ENCODE measurements at regions not wholly inside any gene's neighbourhood (a gene's known extent, or its start where the extent isn't known, plus 50 kb on each side); places are given as distances from the start of the nearest gene placed in this dataset.

DNA sequence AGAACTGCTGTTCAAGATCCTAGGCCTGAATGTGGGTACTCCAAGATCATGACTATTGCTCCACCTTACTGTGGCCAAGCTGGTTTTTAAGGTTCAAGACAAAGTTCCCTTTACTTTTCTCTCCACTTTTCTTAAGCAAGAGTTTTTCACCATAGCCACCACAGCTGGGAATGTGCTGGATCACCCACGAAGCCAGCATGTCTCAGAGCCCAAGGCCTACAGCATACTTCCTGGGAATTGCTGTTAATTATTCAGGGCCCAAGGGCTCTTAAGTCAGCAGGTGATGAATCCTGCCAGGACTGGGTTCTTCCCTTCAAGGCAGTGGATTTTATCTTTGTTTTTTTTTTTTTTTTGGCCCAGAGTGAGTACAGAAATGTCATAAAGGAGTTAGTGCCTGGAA, 149.4 kb upstream of the TUSC1 start:
- Mint-ChIP-seq H3K36me3 (ENCODE audit: insufficient read depth) (no peaks in the 10 kb centered on the region), H3K4me1 (ENCODE audit: low read depth) (no peaks in the 10 kb centered on the region), H3K4me3 (ENCODE audit: low read depth) (no peak overlapping the region), H3K9me3 (ENCODE audit: low read depth) (peaks cover 10% of the 10 kb centered on the region), H3K27ac (no peak overlapping the region), H3K27me3 (no peaks in the 10 kb centered on the region)
- DNase-seq (ENCODE audit: low spot score, unreplicated experiment): no peak
- TF ChIP-seq, protein P1, sequence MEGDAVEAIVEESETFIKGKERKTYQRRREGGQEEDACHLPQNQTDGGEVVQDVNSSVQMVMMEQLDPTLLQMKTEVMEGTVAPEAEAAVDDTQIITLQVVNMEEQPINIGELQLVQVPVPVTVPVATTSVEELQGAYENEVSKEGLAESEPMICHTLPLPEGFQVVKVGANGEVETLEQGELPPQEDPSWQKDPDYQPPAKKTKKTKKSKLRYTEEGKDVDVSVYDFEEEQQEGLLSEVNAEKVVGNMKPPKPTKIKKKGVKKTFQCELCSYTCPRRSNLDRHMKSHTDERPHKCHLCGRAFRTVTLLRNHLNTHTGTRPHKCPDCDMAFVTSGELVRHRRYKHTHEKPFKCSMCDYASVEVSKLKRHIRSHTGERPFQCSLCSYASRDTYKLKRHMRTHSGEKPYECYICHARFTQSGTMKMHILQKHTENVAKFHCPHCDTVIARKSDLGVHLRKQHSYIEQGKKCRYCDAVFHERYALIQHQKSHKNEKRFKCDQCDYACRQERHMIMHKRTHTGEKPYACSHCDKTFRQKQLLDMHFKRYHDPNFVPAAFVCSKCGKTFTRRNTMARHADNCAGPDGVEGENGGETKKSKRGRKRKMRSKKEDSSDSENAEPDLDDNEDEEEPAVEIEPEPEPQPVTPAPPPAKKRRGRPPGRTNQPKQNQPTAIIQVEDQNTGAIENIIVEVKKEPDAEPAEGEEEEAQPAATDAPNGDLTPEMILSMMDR (IDR thresholded peaks at IDR 0.05; ENCODE audit: unreplicated experiment): no peak

DNA sequence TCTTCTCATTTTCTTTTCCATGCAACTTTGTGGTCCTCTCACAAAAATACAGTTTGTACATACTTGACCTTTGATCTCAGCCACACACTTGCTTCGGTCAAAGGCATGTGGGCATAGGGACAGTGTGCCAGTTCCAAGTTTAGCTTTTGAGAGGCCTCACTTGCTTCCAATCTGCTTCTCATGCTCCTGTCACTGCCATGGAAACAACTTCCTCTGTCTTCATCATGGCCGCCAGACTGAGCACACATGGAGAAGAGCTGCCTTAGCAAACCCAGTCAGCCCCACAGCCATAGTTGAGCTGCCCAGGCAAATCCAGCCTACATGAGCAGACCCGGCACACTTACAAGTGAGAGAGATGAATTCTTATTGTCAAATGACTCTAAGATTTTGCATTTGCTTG, 138.2 kb upstream of the TUSC1 start:
- Mint-ChIP-seq H3K36me3 (ENCODE audit: insufficient read depth) (no peaks in the 10 kb centered on the region), H3K9me3 (ENCODE audit: low read depth) (no peaks in the 10 kb centered on the region), H3K27me3 (no peaks in the 10 kb centered on the region), H3K4me3 (ENCODE audit: low read depth) (no peak overlapping the region), H3K4me1 (ENCODE audit: low read depth) (peaks cover 10% of the 10 kb centered on the region), H3K27ac (no peak overlapping the region)
- TF ChIP-seq, protein P1 (IDR thresholded peaks at IDR 0.05; ENCODE audit: unreplicated experiment): no peak
- DNase-seq (ENCODE audit: low spot score, unreplicated experiment): no peak

DNA sequence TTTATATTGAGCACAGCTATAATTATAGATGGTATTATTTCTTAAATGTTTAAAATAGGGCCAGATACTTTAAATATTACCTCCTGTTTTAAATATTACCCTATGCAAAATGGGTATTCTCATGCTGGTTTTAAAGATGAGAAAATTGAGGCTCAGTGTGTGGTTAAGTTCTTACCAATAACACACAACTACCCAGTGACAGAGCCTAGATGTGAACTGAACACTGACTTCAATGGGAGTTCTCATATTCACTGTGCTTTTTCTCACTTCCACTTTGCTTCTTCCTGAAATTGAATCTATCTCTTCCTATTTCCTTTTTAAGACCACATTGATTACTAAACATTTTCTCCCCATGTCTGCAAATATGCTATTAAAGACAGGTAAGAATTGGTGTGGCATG, 135.8 kb upstream of the TUSC1 start:
- DNase-seq (ENCODE audit: low spot score, unreplicated experiment): no peak
- Mint-ChIP-seq H3K27ac (no peak overlapping the region), H3K9me3 (ENCODE audit: low read depth) (peaks cover 3% of the 10 kb centered on the region), H3K4me3 (ENCODE audit: low read depth) (no peak overlapping the region), H3K27me3 (no peaks in the 10 kb centered on the region), H3K36me3 (ENCODE audit: insufficient read depth) (no peaks in the 10 kb centered on the region), H3K4me1 (ENCODE audit: low read depth) (peaks cover 10% of the 10 kb centered on the region)
- TF ChIP-seq, protein P1 (IDR thresholded peaks at IDR 0.05; ENCODE audit: unreplicated experiment): no peak

DNA sequence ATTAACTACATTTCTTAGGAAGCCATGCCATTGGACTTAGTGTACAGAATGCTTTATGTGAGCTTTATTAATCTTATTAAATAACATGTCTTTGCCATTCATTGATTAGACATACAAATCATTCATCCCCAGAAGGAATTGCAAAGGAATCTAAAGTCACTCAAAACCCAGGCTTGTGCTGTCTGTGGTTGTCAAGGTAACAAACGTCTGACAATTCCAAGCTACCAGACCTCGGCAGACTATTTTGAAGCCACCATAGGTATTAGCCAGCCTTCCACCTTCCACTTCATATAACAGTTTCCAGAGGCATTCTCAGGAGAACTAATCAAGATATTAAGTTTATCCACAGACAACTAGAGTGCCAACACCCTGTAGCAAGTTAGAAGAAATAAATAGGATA, 135.2 kb upstream of the TUSC1 start:
- TF ChIP-seq, protein P1 (IDR thresholded peaks at IDR 0.05; ENCODE audit: unreplicated experiment): no peak
- DNase-seq (ENCODE audit: low spot score, unreplicated experiment): no peak
- no peaks in the 10 kb centered on the region for H3K36me3 Mint-ChIP-seq (ENCODE audit: insufficient read depth)
- peaks cover 10% of the 10 kb centered on the region for H3K4me1 Mint-ChIP-seq (ENCODE audit: low read depth)
- peaks cover 3% of the 10 kb centered on the region for H3K9me3 Mint-ChIP-seq (ENCODE audit: low read depth)
- no peak overlapping the region for H3K4me3 Mint-ChIP-seq (ENCODE audit: low read depth)
- no peak overlapping the region for H3K27ac Mint-ChIP-seq
- H3K27me3 Mint-ChIP-seq: no peaks in the 10 kb centered on the region

DNA sequence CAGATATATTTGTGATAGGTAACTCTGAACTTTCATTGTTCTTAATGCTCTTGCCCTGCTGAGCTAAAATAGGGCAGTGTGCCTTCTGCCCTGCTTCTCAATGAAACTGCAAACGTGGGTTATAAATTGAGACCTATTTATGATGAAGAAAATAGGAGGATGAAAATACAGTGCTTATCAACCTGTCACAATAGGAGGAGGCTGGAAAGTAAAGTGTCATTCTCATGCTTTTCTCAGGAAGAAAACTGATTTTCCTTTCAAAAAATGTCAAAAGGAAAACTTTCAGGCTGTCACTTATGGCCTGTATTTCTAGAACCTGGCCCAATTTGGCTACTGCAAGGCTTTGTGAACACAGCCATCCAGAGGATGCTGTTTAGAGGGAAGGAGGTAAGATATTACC, 130.3 kb upstream of the TUSC1 start:
- H3K4me3 Mint-ChIP-seq (ENCODE audit: low read depth): no peak overlapping the region
- peaks cover 15% of the 10 kb centered on the region for H3K4me1 Mint-ChIP-seq (ENCODE audit: low read depth)
- no peaks in the 10 kb centered on the region for H3K36me3 Mint-ChIP-seq (ENCODE audit: insufficient read depth)
- peaks cover 11% of the 10 kb centered on the region for H3K9me3 Mint-ChIP-seq (ENCODE audit: low read depth)
- H3K27ac Mint-ChIP-seq: no peak overlapping the region
- no peak for DNase-seq (ENCODE audit: low spot score, unreplicated experiment)
- no peaks in the 10 kb centered on the region for H3K27me3 Mint-ChIP-seq
- TF ChIP-seq, protein P1 (IDR thresholded peaks at IDR 0.05; ENCODE audit: unreplicated experiment): no peak
